Uterus (tissue), 2 donors: ENCODE measurements at regions not wholly inside any gene's neighbourhood (a gene's known extent, or its start where the extent isn't known, plus 50 kb on each side); places are given as distances from the start of the nearest gene placed in this dataset.

Source experiments
- POLR2A ChIP-seq, 2 donors: fragments of 450-650 bp; IDR thresholded peaks; one replicate each; pipeline ENCODE4 v1.6.1; 2016; ENCODE audit warnings: antibody characterized with exemption in 2 of 2, mild to moderate bottlenecking in 1 of 2, moderate library complexity in 1 of 2
- TF ChIP-seq, protein P1 (sequence below), 4 experiments: fragments of 200-600 bp in 2 of 4; fragments of 450-650 bp in 2 of 4; sonication (generic) in 2 of 4; IDR thresholded peaks; one replicate each; pipeline ENCODE4 v1.5.1; 2016 to 2019; ENCODE audit warnings: antibody characterized with exemption in 4 of 4, mild to moderate bottlenecking in 2 of 4, moderate library complexity in 1 of 4

DNA sequence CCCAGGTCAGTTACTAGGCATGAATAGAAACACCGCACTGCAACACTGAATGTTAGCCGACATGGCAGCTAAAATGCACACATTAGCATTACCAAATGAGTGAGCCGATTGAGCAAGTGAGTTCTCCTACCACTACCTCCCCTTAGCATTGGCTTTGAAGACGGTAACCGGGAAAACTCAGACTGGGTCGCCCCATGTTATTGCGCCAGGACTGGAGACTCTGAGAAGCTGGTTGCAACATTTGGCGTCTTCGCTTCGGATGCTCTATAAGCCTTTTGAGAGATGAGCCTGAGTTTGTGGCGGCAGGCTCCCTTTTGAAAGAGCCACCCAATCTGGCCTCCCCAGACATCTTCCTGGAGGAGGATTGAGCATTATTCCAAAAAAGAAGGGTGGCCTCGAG, 68.5 kb upstream of the POMP start:
- TF ChIP-seq, protein P1, sequence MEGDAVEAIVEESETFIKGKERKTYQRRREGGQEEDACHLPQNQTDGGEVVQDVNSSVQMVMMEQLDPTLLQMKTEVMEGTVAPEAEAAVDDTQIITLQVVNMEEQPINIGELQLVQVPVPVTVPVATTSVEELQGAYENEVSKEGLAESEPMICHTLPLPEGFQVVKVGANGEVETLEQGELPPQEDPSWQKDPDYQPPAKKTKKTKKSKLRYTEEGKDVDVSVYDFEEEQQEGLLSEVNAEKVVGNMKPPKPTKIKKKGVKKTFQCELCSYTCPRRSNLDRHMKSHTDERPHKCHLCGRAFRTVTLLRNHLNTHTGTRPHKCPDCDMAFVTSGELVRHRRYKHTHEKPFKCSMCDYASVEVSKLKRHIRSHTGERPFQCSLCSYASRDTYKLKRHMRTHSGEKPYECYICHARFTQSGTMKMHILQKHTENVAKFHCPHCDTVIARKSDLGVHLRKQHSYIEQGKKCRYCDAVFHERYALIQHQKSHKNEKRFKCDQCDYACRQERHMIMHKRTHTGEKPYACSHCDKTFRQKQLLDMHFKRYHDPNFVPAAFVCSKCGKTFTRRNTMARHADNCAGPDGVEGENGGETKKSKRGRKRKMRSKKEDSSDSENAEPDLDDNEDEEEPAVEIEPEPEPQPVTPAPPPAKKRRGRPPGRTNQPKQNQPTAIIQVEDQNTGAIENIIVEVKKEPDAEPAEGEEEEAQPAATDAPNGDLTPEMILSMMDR (IDR thresholded peaks at IDR 0.05), result no peak
- TF ChIP-seq POLR2A (IDR thresholded peaks at IDR 0.05), result no peak
